Right ventricle myocardium superior (tissue), 1 donor: ENCODE measurements at regions not wholly inside any gene's neighbourhood (a gene's known extent, or its start where the extent isn't known, plus 50 kb on each side); places are given as distances from the start of the nearest gene placed in this dataset.

Source experiments
- ATAC-seq: fragments of 200-7000 bp; cut with Tn5 transposase; one replicate; pipeline ENCODE4 v1.9.1; 2020; ENCODE audit warnings: mild to moderate bottlenecking; ENCODE audit not compliant: poor library complexity
- DNase-seq: peaks from one replicate; pipeline ENCODE4 v3.0.0-alpha.2; 2020
- intact Hi-C: fragments of 100-400 bp; cut with DNase I; formaldehyde crosslinking; loops from one replicate; pipeline ENCODE4 v1.11.2; 2022
- donor health status: DM: no; HTN: yes; CAD: no; lungs with severe emphysema.

- intact Hi-C loops = no loop called here
- no peak for ATAC-seq
- no peak for DNase-seq
Observed at GRCh38 chr6:63437058-63437457, 117.3 kb upstream of the LGSN start.

- ATAC-seq (no peak), DNase-seq (no peak)
- intact Hi-C loops = no loop called here
Observed at GRCh38 chr6:63440057-63440456, 120.3 kb upstream of the LGSN start.

- DNase-seq = no peak
- no peak for ATAC-seq
- intact Hi-C loops = no loop called here
Observed at GRCh38 chr6:63440594-63440993, 120.8 kb upstream of the LGSN start.

- intact Hi-C loops = no loop called here
Observed at GRCh38 chr6:63441266-63441956, 121.6 kb upstream of the LGSN start.

GRCh38 chr6:63442870-63443269, 123.1 kb upstream of the LGSN start:
- ATAC-seq (no peak), DNase-seq (no peak)
- intact Hi-C loops = no loop called here

More at GRCh38 chr6:63441266-63441956, 121.6 kb upstream of the LGSN start:
- no peak for DNase-seq
- ATAC-seq = no peak

GRCh38 chr6:63444768-63445167, 125.0 kb upstream of the LGSN start:
- intact Hi-C loops = no loop called here
- no peak for ATAC-seq

GRCh38 chr6:63446405-63446804, 125.9 kb upstream of the LOC128125822 start:
- intact Hi-C loops = no loop called here
- DNase-seq = no peak
- ATAC-seq = no peak

More at GRCh38 chr6:63444768-63445167, 125.0 kb upstream of the LGSN start:
- no peak for DNase-seq

GRCh38 chr6:63447134-63447533, 125.1 kb upstream of the LOC128125822 start:
- ATAC-seq = peak; percentile 77
- intact Hi-C loops = no loop called here

GRCh38 chr6:63448229-63448628, 124.1 kb upstream of the LOC128125822 start:
- intact Hi-C loops = no loop called here
- ATAC-seq (no peak), DNase-seq (no peak)

More at GRCh38 chr6:63447134-63447533, 125.1 kb upstream of the LOC128125822 start:
- DNase-seq = no peak

GRCh38 chr6:63449714-63450113, 122.6 kb upstream of the LOC128125822 start:
- ATAC-seq (no peak), DNase-seq (no peak)
- intact Hi-C loops = no loop called here

- ATAC-seq = no peak
- DNase-seq = no peak
- intact Hi-C loops = no loop called here
Observed at GRCh38 chr6:63451238-63451637, 121.0 kb upstream of the LOC128125822 start.

- DNase-seq (no peak), ATAC-seq (no peak)
- intact Hi-C loops = no loop called here
Observed at GRCh38 chr6:63452125-63452524, 120.2 kb upstream of the LOC128125822 start.

GRCh38 chr6:63456734-63457133, 115.5 kb upstream of the LOC128125822 start:
- intact Hi-C loops = no loop called here
- no peak for ATAC-seq
- DNase-seq = no peak

GRCh38 chr6:63458480-63459115, 113.7 kb upstream of the LOC128125822 start:
- DNase-seq (no peak), ATAC-seq (no peak)
- intact Hi-C loops = no loop called here

- ATAC-seq (no peak), DNase-seq (no peak)
- intact Hi-C loops = no loop called here
Observed at GRCh38 chr6:63459814-63460213, 112.5 kb upstream of the LOC128125822 start.

- ATAC-seq (no peak), DNase-seq (no peak)
- intact Hi-C loops = no loop called here
Observed at GRCh38 chr6:63460971-63461370, 111.3 kb upstream of the LOC128125822 start.

- ATAC-seq = no peak
Observed at GRCh38 chr6:63464060-63464459, 108.2 kb upstream of the LOC128125822 start.

GRCh38 chr6:63465750-63466149, 106.5 kb upstream of the LOC128125822 start:
- intact Hi-C loops = no loop called here
- ATAC-seq (no peak), DNase-seq (no peak)

More at GRCh38 chr6:63464060-63464459, 108.2 kb upstream of the LOC128125822 start:
- intact Hi-C loops = no loop called here
- no peak for DNase-seq

- ATAC-seq (no peak), DNase-seq (no peak)
- intact Hi-C loops = no loop called here
Observed at GRCh38 chr6:63466242-63466733, 106.0 kb upstream of the LOC128125822 start.

GRCh38 chr6:63467247-63467954, 104.9 kb upstream of the LOC128125822 start:
- intact Hi-C loops = no loop called here
- DNase-seq = no peak

More at GRCh38 chr6:63467247-63467954, 104.9 kb upstream of the LOC128125822 start:
- no peak for ATAC-seq
